Right cardiac atrium (tissue), 5 donors: ENCODE measurements at regions not wholly inside any gene's neighbourhood (a gene's known extent, or its start where the extent isn't known, plus 50 kb on each side); places are given as distances from the start of the nearest gene placed in this dataset.
"Not testable (repeated sequence)": the region's sequence is repeated elsewhere in the genome, so short reads cannot be mapped to it uniquely, and the experiment has no call there.

ENCODE experiments used
- ATAC-seq, 2 donors: fragments of 200-7000 bp; cut with Tn5 transposase; one replicate each; pipeline versions ENCODE4 v1.8.0 to v1.9.1; 2020; ENCODE audit warnings: moderate library complexity in 2 of 2, mild to moderate bottlenecking in 1 of 2
- DNase-seq, 3 donors: peaks; one replicate each; pipeline ENCODE4 v3.0.0-alpha.2; 2020
- H3K27ac ChIP-seq: one replicate; pipeline ENCODE4 v1.5.1; 2013; ENCODE audit warnings: mild to moderate bottlenecking, low read length, control low read depth, moderate library complexity
- H3K27me3 ChIP-seq: one replicate; pipeline ENCODE4 v1.6.1; 2013; ENCODE audit not compliant: control insufficient read depth, insufficient read depth
- H3K4me1 ChIP-seq: one replicate; pipeline ENCODE4 v1.6.1; 2013; ENCODE audit warnings: low read length; ENCODE audit not compliant: control insufficient read depth, insufficient read depth
- H3K4me3 ChIP-seq: one replicate; pipeline ENCODE4 v1.5.1; 2013; ENCODE audit warnings: low read length, control low read depth
- H3K9me3 ChIP-seq: one replicate; pipeline ENCODE4 v1.6.1; 2013; ENCODE audit warnings: low read length; ENCODE audit not compliant: control insufficient read depth
- WGBS: extraction: QIAGEN DNeasy Blood & Tissue Kit; methylation state at CpG from one replicate; pipeline ENCODE4 v1.1.7; 2013; 5-methylcytosine and 5-hydroxymethylcytosine counted together
- intact Hi-C, 4 donors: fragments of 100-400 bp; cut with DNase I; formaldehyde crosslinking; loops; one replicate each; pipeline versions ENCODE4 v1.11.0 to v1.14.0; 2022 to 2023
- donor health status: healthy with polysubstance abuse.
- donor health status: DM: no; HTN: yes; CAD: no.
- donor health status: DM: no; HTN: no; CAD: no.
- donor health status: DM: no; HTN: yes; CAD: no; lungs with severe emphysema.
- donor health status: DM: yes; HTN: yes; CAD: no.

DNA sequence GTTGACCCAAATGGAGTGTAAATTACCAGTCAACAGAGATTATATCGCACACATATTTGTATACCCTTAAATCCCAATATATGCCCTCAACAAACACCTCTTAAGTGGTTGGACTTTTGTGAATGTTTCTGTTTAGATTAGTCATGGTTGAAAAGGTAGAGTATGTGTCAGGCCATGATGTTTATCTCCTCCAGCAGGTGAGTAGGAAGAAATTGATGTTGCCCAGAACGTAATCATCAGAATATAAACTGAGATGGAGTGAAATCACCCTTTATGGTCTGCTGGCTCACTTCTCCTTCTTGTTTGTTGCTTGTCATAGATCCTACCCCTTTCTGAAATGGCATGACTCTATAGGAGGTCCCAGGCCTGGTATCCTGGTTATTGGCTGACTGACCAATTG is 431.8 kb downstream of the ETS1 start:
- Histone ChIP-seq H3K4me1 (no peaks in the 10 kb centered on the region), H3K27ac (no peak overlapping the region), H3K4me3 (no peak overlapping the region), H3K27me3 (no peaks in the 10 kb centered on the region), H3K9me3 (no peaks in the 10 kb centered on the region)
- WGBS = 96% methylated on average over 2 of the region's 2 CpGs
- intact Hi-C loops = loop anchor here (5.0 to 10.0 kb wide), 4 partner anchors 111 to 799 kb away; no protein-coding TSS in a partner anchor
- no peak for ATAC-seq
- DNase-seq = no peak

DNA sequence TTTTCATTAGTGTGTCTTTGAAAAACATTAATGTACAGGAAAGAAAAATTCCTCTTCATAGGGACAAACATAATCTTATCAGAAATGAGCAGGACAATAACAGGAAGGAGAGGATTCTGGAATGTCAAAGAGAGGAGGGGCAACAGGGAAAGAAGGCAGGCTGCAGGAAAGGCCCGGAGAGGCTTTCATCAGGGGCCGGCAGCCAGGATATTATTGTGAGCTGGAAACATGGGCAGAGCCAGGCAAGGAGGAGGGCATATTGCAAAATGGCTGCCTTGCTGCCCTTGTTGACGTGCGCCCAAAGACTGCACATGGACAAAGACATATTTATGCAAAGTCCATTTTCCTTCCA is 433.7 kb downstream of the ETS1 start:
- intact Hi-C loops = loop anchor here in 2 of 4 donors (10.0 kb wide), 2 partner anchors 109 to 801 kb away; no protein-coding TSS in a partner anchor
- H3K27me3 ChIP-seq = no peaks in the 10 kb centered on the region
- peak in 1 of 3 donors; percentile 33 for DNase-seq
- no peaks in the 10 kb centered on the region for H3K9me3 ChIP-seq
- peak; percentile 56 to 61 for ATAC-seq
- no peaks in the 10 kb centered on the region for H3K4me1 ChIP-seq
- no peak overlapping the region for H3K4me3 ChIP-seq
- H3K27ac ChIP-seq = no peak overlapping the region
- WGBS = 41% methylated on average over 4 of the region's 4 CpGs

DNA sequence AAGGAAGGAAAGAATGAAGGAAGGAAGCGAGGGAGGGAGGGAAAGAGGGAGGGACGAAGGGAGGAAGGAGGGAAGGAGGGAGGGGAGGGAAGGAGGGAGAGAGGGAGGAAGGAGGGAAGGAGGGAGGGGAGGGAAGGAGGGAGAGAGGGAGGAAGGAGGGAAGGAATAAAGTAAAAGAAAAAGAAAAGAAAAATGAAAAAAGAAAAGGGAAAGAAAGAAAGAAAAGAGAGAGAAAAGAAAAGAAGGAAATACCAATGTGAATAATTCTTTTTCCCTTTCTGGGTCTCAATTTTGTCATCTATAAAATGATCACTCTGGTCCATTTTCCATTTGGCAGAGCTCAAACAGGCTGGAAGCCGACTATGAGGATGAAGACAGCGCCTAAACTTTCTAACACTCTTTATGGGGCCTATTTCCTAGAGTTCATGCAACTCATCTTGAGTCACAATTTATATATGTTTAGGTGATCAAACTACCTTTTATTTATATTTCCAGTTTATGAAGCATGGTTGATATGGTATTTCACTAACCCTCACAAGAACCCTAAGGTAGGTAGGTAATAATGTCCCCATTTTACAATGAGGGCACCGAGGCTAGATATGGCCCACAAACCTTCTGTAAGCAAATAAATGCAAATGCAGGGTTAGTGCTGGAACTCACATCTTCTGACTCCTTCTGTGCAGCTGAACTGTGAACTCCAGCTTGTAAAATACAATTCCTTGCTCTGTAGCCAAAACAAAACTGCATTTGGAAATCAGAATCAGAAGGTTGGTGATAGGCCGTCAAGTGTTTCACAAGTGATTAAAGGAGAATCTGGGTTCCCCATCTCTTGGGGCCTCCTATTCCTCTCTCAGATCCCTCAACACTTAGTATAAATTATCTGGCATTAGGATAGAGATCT is 434.3 kb downstream of the ETS1 start:
- Histone ChIP-seq H3K4me3 (no peak overlapping the region), H3K4me1 (no peaks in the 10 kb centered on the region), H3K9me3 (no peaks in the 10 kb centered on the region), H3K27ac (no peak overlapping the region), H3K27me3 (no peaks in the 10 kb centered on the region)
- intact Hi-C loops = loop anchor here in 2 of 4 donors (10.0 kb wide), 2 partner anchors 108 to 802 kb away; no protein-coding TSS in a partner anchor
- 75% methylated on average over 6 of the region's 6 CpGs for WGBS
- no peak for DNase-seq
- ATAC-seq = no peak

DNA sequence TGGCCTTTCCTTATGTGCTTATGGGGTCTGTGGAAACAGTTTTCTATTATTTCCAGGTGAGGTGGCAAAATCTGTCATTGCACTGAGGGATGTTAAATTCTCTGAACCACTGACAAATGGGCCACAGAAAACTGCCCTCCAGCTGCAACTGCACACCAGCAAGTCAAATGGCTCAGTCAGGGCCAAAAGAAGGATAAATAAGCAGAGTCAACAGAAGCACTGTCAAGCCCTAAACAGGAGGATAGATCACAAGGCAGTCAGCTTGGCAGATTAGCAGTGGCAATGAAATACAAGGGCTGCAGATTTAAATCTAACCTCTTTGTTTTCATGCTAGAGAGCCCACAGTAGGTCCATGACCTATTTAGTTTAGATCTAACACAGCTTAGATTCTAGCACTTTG is 435.6 kb downstream of the ETS1 start:
- no peaks in the 10 kb centered on the region for H3K4me1 ChIP-seq
- H3K27me3 ChIP-seq = no peaks in the 10 kb centered on the region
- intact Hi-C loops = loop anchor here in 2 of 4 donors (10.0 kb wide), 2 partner anchors 107 to 803 kb away; no protein-coding TSS in a partner anchor
- no peaks in the 10 kb centered on the region for H3K9me3 ChIP-seq
- DNase-seq (no peak), ATAC-seq (no peak)
- no peak overlapping the region for H3K27ac ChIP-seq
- H3K4me3 ChIP-seq = no peak overlapping the region

DNA sequence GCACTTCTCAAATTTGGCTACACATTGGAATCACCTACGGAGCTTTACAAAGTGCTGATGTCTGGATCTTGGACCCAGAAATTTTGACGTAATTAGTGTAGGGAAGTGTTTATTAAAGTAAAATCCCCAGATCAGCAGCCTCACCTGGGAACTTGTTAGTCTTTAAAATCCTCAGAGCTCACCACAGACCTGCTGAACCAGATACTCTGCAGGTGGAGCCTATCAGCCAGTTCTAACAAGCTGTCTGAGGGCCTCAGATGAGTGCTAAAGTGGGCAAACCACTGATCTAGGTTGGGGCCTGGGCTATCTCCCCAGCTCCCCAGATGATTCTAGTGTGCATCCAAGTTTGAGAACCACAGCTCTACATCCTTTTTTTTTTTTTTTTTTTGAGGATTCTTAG is 436.0 kb downstream of the ETS1 start:
- Histone ChIP-seq H3K9me3 (no peaks in the 10 kb centered on the region), H3K4me1 (no peaks in the 10 kb centered on the region), H3K4me3 (no peak overlapping the region), H3K27me3 (no peaks in the 10 kb centered on the region), H3K27ac (no peak overlapping the region)
- WGBS = 98% methylated on average over 2 of the region's 2 CpGs
- intact Hi-C loops = loop anchor here in 2 of 4 donors (10.0 kb wide), 2 partner anchors 107 to 803 kb away; no protein-coding TSS in a partner anchor
- ATAC-seq = no peak
- no peak for DNase-seq

DNA sequence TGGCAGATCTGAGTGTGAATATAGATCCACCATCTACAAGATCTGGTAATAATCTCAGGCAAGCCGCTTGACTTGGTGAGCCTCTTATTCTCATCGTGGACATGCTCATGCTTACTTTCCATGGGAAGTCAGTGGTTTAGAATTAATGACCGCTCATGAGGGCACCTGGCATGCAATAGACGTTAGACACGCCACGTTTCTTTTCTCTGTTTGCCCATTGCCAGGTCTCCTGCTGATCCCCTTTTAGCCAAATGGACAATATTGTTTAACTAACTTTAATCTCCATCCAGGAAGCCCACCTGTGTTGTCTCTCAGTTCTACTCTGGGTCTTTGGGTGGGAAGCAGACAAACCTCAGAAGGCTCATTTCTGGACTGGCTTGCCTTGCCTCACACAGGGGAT is 439.1 kb downstream of the ETS1 start:
- Histone ChIP-seq H3K9me3 (no peaks in the 10 kb centered on the region), H3K4me3 (no peak overlapping the region), H3K27me3 (no peaks in the 10 kb centered on the region), H3K4me1 (no peaks in the 10 kb centered on the region), H3K27ac (no peak overlapping the region)
- no peak for DNase-seq
- no peak for ATAC-seq
- WGBS = 97% methylated on average over 6 of the region's 6 CpGs
- intact Hi-C loops = no loop called here

DNA sequence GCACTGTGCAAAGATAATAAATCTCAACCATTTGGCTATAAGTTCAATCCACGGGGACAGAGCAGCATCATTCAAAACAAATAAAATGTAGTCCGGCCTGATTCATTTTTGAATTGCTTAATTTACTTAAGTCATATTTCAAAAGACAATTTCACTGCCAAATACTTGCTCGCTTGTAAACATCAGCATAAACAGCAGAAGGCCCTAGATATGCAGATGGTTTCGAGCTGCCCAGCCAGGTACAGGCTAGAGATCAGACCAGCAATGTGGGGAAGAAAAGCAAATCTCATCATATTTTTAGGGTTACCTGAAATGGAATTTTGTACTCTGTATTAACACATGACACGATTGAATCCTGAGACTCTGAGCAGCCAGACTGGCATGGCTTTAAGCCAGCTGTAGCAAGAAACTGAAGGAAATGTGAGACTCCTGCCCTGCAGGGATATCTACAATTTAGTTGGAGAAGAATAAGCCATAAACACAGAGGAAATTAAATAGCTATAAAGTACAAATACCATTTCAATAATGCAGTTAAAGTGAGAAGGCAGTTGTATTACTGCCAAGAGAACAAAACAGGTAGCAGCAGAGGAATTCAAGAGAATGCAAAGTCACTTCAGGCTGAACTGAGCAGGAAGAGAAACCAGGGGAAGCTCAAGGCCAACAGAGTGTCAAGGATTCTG is 440.3 kb downstream of the ETS1 start:
- no peak overlapping the region for H3K4me3 ChIP-seq
- intact Hi-C loops = no loop called here
- ATAC-seq (no peak), DNase-seq (no peak)
- H3K27ac ChIP-seq = no peak overlapping the region
- no peaks in the 10 kb centered on the region for H3K4me1 ChIP-seq
- WGBS = 73% methylated on average over 5 of the region's 5 CpGs
- H3K27me3 ChIP-seq = no peaks in the 10 kb centered on the region
- no peaks in the 10 kb centered on the region for H3K9me3 ChIP-seq

DNA sequence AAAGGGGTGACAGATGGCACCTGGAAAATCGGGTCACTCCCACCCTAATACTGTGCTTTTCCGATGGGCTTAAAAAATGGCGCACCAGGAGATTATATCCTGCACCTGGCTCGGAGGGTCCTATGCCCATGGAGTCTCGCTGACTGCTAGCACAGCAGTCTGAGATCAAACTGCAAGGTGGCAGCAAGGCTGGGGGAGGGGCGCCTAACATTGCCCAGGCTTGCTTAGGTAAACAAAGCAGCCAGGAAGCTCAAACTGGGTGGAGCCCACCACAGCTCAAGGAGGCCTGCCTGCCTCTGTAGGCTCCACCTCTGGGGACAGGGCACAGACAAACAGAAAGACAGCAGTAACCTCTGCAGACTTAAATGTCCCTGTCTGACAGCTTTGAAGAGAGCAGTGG is 447.1 kb downstream of the ETS1 start:
- H3K4me1 ChIP-seq, H3K9me3 ChIP-seq, ATAC-seq, H3K4me3 ChIP-seq, DNase-seq, intact Hi-C loops, H3K27ac ChIP-seq, H3K27me3 ChIP-seq: not testable (repeated sequence)
- 95% methylated on average over 5 of the region's 6 CpGs for WGBS

DNA sequence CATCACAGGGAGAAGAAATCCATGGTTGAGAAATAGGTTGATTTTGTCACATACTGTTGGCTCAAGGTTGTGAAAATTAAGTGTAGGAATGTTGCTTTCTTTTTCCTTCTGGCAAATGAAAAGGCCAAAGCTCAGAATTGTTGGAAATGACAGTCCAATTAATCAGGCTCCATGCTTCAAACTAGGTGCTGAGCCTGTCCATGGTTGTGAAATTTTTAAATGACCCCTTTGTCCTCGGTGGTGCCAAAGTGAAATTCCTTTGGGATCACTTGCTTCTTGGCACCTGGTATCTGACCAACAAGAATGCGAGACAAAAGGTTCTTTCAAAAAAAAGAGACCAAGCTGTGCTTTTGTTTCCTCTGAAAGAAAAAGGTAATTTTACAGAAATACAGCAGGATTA is 451.9 kb downstream of the ETS1 start:
- no peak for ATAC-seq
- H3K4me1 ChIP-seq = peaks cover 3% of the 10 kb centered on the region
- intact Hi-C loops = no loop called here
- H3K27ac ChIP-seq = no peak overlapping the region
- no peaks in the 10 kb centered on the region for H3K9me3 ChIP-seq
- 76% methylated on average over 2 of the region's 2 CpGs for WGBS
- no peak overlapping the region for H3K4me3 ChIP-seq
- no peaks in the 10 kb centered on the region for H3K27me3 ChIP-seq
- DNase-seq = no peak

DNA sequence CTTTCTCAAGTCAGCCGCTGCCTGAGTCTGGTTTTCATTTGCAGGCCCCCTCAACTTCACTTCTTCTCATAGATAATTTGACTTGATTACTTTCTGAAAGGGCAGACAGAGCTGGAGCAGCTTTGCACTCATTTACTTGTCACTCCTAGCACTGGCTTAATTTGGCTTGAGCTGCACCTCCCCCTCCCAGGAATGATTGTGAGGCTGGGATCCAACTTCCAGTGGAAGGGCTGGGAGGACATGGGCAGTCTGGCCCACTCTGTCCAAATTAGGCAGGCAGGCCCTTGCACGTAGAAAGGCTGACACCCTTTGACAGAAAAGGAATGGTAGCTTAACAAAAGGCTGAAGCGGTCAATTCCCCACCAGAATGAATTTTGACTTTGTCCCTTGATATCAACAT is 453.9 kb downstream of the ETS1 start:
- H3K4me3 ChIP-seq = no peak overlapping the region
- DNase-seq (peak in 2 of 3 donors; percentile 49 to 56), ATAC-seq (peak; percentile 62 to 88)
- no peaks in the 10 kb centered on the region for H3K9me3 ChIP-seq
- 46% methylated on average over 3 of the region's 3 CpGs for WGBS
- intact Hi-C loops = no loop called here
- H3K4me1 ChIP-seq = peaks cover 3% of the 10 kb centered on the region
- no peaks in the 10 kb centered on the region for H3K27me3 ChIP-seq
- peak overlapping the region; percentile 24 for H3K27ac ChIP-seq

DNA sequence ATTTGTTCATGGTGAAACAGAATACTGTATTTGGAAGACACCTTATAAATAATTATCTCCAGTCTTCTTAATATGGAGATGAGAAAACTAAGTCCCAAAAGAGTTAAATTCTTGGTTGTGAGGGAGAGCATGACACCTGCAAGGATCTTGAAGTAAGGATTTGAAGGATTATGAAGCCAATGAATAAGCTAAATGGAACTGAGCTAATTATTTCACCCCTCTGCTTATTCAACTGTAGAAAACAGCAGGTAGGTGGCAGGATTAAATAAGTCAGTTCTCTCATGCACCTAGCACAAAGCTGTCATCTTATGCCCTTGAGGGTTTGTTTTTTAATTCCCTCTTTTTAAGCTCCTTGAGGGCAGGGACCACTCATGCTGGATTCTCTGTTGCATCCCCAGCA is 457.3 kb downstream of the ETS1 start:
- H3K9me3 ChIP-seq = no peaks in the 10 kb centered on the region
- H3K27ac ChIP-seq = no peak overlapping the region
- H3K4me1 ChIP-seq = peaks cover 3% of the 10 kb centered on the region
- H3K4me3 ChIP-seq = no peak overlapping the region
- DNase-seq (no peak), ATAC-seq (no peak)
- no peaks in the 10 kb centered on the region for H3K27me3 ChIP-seq
- intact Hi-C loops = no loop called here
